IMR-90 (cell line): ENCODE measurements at regions not wholly inside any gene's neighbourhood (a gene's known extent, or its start where the extent isn't known, plus 50 kb on each side); places are given as distances from the start of the nearest gene placed in this dataset.

Experiments
- ATAC-seq: fragments of 200-7000 bp; cut with Tn5 transposase; 2 replicates; pipeline ENCODE4 v1.9.1; 2020; ENCODE audit warnings: low read depth, mild to moderate bottlenecking, moderate library complexity
- BruUV-seq: library from RNA; stranded (reverse); fragments of 400-500 nt; replicated peaks from 2 replicates; lab custom pipeline; 2021; lab: Mats Ljungman, UMichigan
- CTCF ChIA-PET: fragments of 300-600 bp; formaldehyde crosslinking; extraction: SDS; loops from one replicate; lab custom pipeline; 2021; ENCODE audit warnings: antibody characterized with exemption; lab: Yijun Ruan, JAX
- POLR2A ChIA-PET: fragments of 300-600 bp; sonication (Branson Sonifier 250); formaldehyde crosslinking; loops from one replicate; lab custom pipeline; 2022; ENCODE audit warnings: antibody characterized with exemption; ENCODE audit not compliant: unreplicated experiment; lab: Charles Lee
- DNase-seq: peaks from one replicate; pipeline ENCODE4 v3.0.0; 2013
- H2AFZ ChIP-seq: replicated peaks from 2 replicates; pipeline ENCODE3; 2013; ENCODE audit warnings: low read length, mild to moderate bottlenecking; ENCODE audit not compliant: poor library complexity
- H2AK5ac ChIP-seq: 2 replicates; pipeline ENCODE4 v1.6.1; 2013; ENCODE audit warnings: low read depth, low read length, inconsistent platforms
- H2AK9ac ChIP-seq: replicated peaks from 2 replicates; pipeline ENCODE3; 2013; ENCODE audit warnings: mild to moderate bottlenecking, low read depth, low read length, moderate library complexity; ENCODE audit not compliant: poor library complexity
- H2BK120ac ChIP-seq: 2 replicates; pipeline ENCODE4 v1.6.1; 2013; ENCODE audit warnings: low read depth, low read length, inconsistent platforms
- H2BK15ac ChIP-seq: 3 replicates; pipeline ENCODE4 v1.6.1; 2013; ENCODE audit warnings: low read depth, low read length, inconsistent platforms
- H2BK20ac ChIP-seq: 2 replicates; pipeline ENCODE4 v1.6.1; 2013; ENCODE audit warnings: low read depth, mild to moderate bottlenecking, inconsistent platforms, low read length, moderate library complexity
- H2BK5ac ChIP-seq: 2 replicates; pipeline ENCODE4 v1.6.1; 2013; ENCODE audit warnings: mild to moderate bottlenecking, low read depth, low read length, inconsistent platforms; ENCODE audit not compliant: poor library complexity, severe bottlenecking
- H3K14ac ChIP-seq: replicated peaks from 2 replicates; pipeline ENCODE4 v1.6.1; 2013; ENCODE audit warnings: low read depth, low read length, inconsistent platforms
- H3K18ac ChIP-seq: 2 replicates; pipeline ENCODE4 v1.6.1; 2013; ENCODE audit warnings: low read depth, low read length, control low read depth
- H3K23ac ChIP-seq: 2 replicates; pipeline ENCODE4 v1.6.1; 2013; ENCODE audit warnings: low read depth, low read length, inconsistent platforms
- H3K27ac ChIP-seq: 2 replicates; pipeline ENCODE4 v1.5.1; 2013; ENCODE audit warnings: mild to moderate bottlenecking, control low read depth, low read length; ENCODE audit not compliant: insufficient read depth
- H3K27me3 ChIP-seq: 2 replicates; pipeline ENCODE4 v1.6.1; 2013; ENCODE audit warnings: low read length; ENCODE audit not compliant: control insufficient read depth, insufficient read depth
- H3K36me3 ChIP-seq: 2 replicates; pipeline ENCODE4 v1.6.1; 2013; ENCODE audit warnings: low read length, mixed read lengths; ENCODE audit not compliant: control insufficient read depth, insufficient read depth
- H3K4ac ChIP-seq: 2 replicates; pipeline ENCODE4 v1.6.1; 2013; ENCODE audit warnings: low read depth, low read length, inconsistent platforms
- H3K4me1 ChIP-seq: 2 replicates; pipeline ENCODE4 v1.6.1; 2013; ENCODE audit warnings: low read length, mixed read lengths; ENCODE audit not compliant: control insufficient read depth, insufficient read depth
- H3K4me2 ChIP-seq: 2 replicates; pipeline ENCODE4 v1.6.1; 2013; ENCODE audit warnings: low read depth, mild to moderate bottlenecking, control low read depth, low read length, moderate library complexity
- H3K4me3 ChIP-seq: 2 replicates; pipeline ENCODE4 v1.5.1; 2013; ENCODE audit warnings: low read depth, mild to moderate bottlenecking, control low read depth, low read length, moderate library complexity; ENCODE audit not compliant: insufficient read depth
- H3K56ac ChIP-seq: 2 replicates; pipeline ENCODE4 v1.6.1; 2013; ENCODE audit warnings: low read length, inconsistent platforms; ENCODE audit not compliant: insufficient read depth; ENCODE audit errors: extremely low read depth
- H3K79me1 ChIP-seq, 2 experiments: 2 replicates each; pipeline ENCODE4 v1.6.1; 2013; ENCODE audit warnings: low read length in 2 of 2, inconsistent platforms in 1 of 2, low read depth in 1 of 2
- H3K9ac ChIP-seq: 2 replicates; pipeline ENCODE4 v1.6.1; 2013; ENCODE audit warnings: low read depth, low read length, control low read depth
- H3K9me1 ChIP-seq: 2 replicates; pipeline ENCODE4 v1.6.1; 2013; ENCODE audit warnings: low read length, inconsistent platforms; ENCODE audit not compliant: insufficient read depth
- H3K9me3 ChIP-seq: 2 replicates; pipeline ENCODE4 v1.6.1; 2013; ENCODE audit warnings: low read length; ENCODE audit not compliant: control insufficient read depth, insufficient read depth
- H4K20me1 ChIP-seq: 2 replicates; pipeline ENCODE4 v1.6.1; 2013; ENCODE audit warnings: low read length, inconsistent platforms; ENCODE audit not compliant: insufficient read depth
- H4K5ac ChIP-seq: 2 replicates; pipeline ENCODE4 v1.6.1; 2013; ENCODE audit warnings: mild to moderate bottlenecking, low read depth, low read length, control low read depth
- H4K8ac ChIP-seq, 2 experiments: 2 replicates each; pipeline ENCODE4 v1.6.1; 2013; ENCODE audit warnings: low read depth in 2 of 2, low read length in 2 of 2, control low read depth in 1 of 2, inconsistent platforms in 1 of 2
- H4K91ac ChIP-seq: 2 replicates; pipeline ENCODE4 v1.6.1; 2013; ENCODE audit warnings: low read depth, low read length, inconsistent platforms; ENCODE audit not compliant: insufficient read depth
- BHLHE40 ChIP-seq: fragments of 150-350 bp; IDR thresholded peaks from 2 replicates; pipeline ENCODE4 v1.6.1; 2016; ENCODE audit warnings: mild to moderate bottlenecking, low read depth, low read length
- CEBPB ChIP-seq: IDR thresholded peaks from 2 replicates; pipeline ENCODE4 v1.6.1; 2012; ENCODE audit warnings: low read depth, low read length, improper control_type of control experiment
- CHD1 ChIP-seq: IDR thresholded peaks from 2 replicates; pipeline ENCODE4 v1.6.1; 2012; ENCODE audit warnings: low read depth, low read length, improper control_type of control experiment
- CTCF ChIP-seq: conservative IDR thresholded peaks from 2 replicates; pipeline ENCODE4 v1.5.1; 2012; ENCODE audit warnings: mild to moderate bottlenecking, low read depth, low read length, improper control_type of control experiment
- FOS ChIP-seq: fragments of 150-350 bp; IDR thresholded peaks from 2 replicates; pipeline ENCODE4 v1.6.1; 2016; ENCODE audit warnings: low read depth, low read length
- MAFK ChIP-seq: IDR thresholded peaks from 2 replicates; pipeline ENCODE4 v1.6.1; 2012; ENCODE audit warnings: low read depth, low read length, improper control_type of control experiment
- MXI1 ChIP-seq: IDR thresholded peaks from 2 replicates; pipeline ENCODE4 v1.6.1; 2012; ENCODE audit warnings: low read depth, mild to moderate bottlenecking, low read length, moderate library complexity, borderline replicate concordance
- NFE2L2 ChIP-seq: fragments of 150-350 bp; IDR thresholded peaks from 2 replicates; pipeline ENCODE4 v1.6.1; 2016; ENCODE audit warnings: low read depth, mild to moderate bottlenecking, low read length
- POLR2A ChIP-seq: IDR thresholded peaks from 2 replicates; pipeline ENCODE4 v1.6.1; 2012; ENCODE audit warnings: mild to moderate bottlenecking, low read depth, low read length
- RAD21 ChIP-seq: IDR thresholded peaks from 2 replicates; pipeline ENCODE4 v1.6.1; 2012; ENCODE audit warnings: low read length, improper control_type of control experiment
- RCOR1 ChIP-seq: IDR thresholded peaks from 2 replicates; pipeline ENCODE4 v1.6.1; 2012; ENCODE audit warnings: mild to moderate bottlenecking, low read length, improper control_type of control experiment; ENCODE audit not compliant: insufficient replicate concordance
- USF2 ChIP-seq: fragments of 150-350 bp; IDR thresholded peaks from 2 replicates; pipeline ENCODE4 v1.6.1; 2017; ENCODE audit warnings: mild to moderate bottlenecking, antibody characterized with exemption, low read length, low read depth
- WGBS, 2 experiments: methylation state at CpG; one replicate each; pipeline versions ENCODE4 v1.1.5 to v1.1.7; 2013; ENCODE audit warnings: missing lambda C conversion rate in 2 of 2; ENCODE audit not compliant: insufficient read length in 1 of 2; ENCODE audit errors: extremely low coverage in 2 of 2; 5-methylcytosine and 5-hydroxymethylcytosine counted together
- dilution Hi-C: fragments of 300-500 bp; cut with HindIII; formaldehyde crosslinking; loops from one replicate; pipeline ENCODE4 v1.14.3; 2018; ENCODE audit warnings: low sequenced_read_pairs; ENCODE audit not compliant: unreplicated experiment
- in situ Hi-C: fragments of 300-500 bp; cut with MboI; formaldehyde crosslinking; loops from 3 replicates; pipeline ENCODE4 v1.14.3; 2019; ENCODE audit warnings: low sequenced_read_pairs, inconsistent platforms, mixed read lengths
- intact Hi-C: fragments of 100-400 bp; cut with micrococcal nuclease; formaldehyde crosslinking; loops from 2 replicates; pipeline ENCODE4 v1.10.0; 2022

GRCh38 chr15:31153531-31153930 is 52.0 kb upstream of the TRPM1 start (continued):
- TF ChIP-seq RCOR1 (no peak), MAFK (no peak), CTCF (no peak)

- Histone ChIP-seq H3K4me3 (no peak overlapping the region), H3K14ac (no peak overlapping the region), H4K91ac (no peak overlapping the region), H2BK5ac (no peak overlapping the region), H2AFZ (no peak overlapping the region), H3K18ac (no peak overlapping the region), H2AK9ac (no peak overlapping the region), H2BK20ac (no peak overlapping the region), H2BK120ac (no peak overlapping the region), H3K23ac (no peak overlapping the region), H4K20me1 (no peaks in the 10 kb centered on the region), H3K27ac (no peak overlapping the region), H3K4ac (no peak overlapping the region), H3K36me3 (no peaks in the 10 kb centered on the region), H2BK15ac (no peak overlapping the region), H3K4me2 (no peak overlapping the region), H4K5ac (no peak overlapping the region), H3K4me1 (no peaks in the 10 kb centered on the region), H4K8ac (no peak overlapping the region), H3K9me3 (no peaks in the 10 kb centered on the region), H3K9ac (no peak overlapping the region), H3K27me3 (peaks cover 37% of the 10 kb centered on the region), H2AK5ac (no peak overlapping the region), H3K9me1 (no peaks in the 10 kb centered on the region), H3K79me1 (no peaks in the 10 kb centered on the region), H3K56ac (no peak overlapping the region)
- dilution Hi-C loops (no loop called here), in situ Hi-C loops (no loop called here), intact Hi-C loops (no loop called here)
- no TSS peak for BruUV-seq
- WGBS, 2 experiments = no CpG with 5 or more reads among the region's 7 CpGs
- ATAC-seq = no peak
- ChIA-PET POLR2A (no interaction called here), CTCF (no interaction called here)
- DNase-seq = no peak
- TF ChIP-seq CHD1 (no peak), CTCF (no peak), CEBPB (no peak), RCOR1 (no peak), MAFK (no peak), BHLHE40 (no peak), NFE2L2 (no peak), USF2 (no peak), POLR2A (no peak), FOS (no peak), MXI1 (no peak), RAD21 (no peak)
These were observed 53.6 kb upstream of the TRPM1 start for GRCh38 chr15:31155151-31155550.
